ENCODE measurements at regions not wholly inside any gene's neighbourhood (a gene's known extent, or its start where the extent isn't known, plus 50 kb on each side); places are given as distances from the start of the nearest gene placed in this dataset.

DNA sequence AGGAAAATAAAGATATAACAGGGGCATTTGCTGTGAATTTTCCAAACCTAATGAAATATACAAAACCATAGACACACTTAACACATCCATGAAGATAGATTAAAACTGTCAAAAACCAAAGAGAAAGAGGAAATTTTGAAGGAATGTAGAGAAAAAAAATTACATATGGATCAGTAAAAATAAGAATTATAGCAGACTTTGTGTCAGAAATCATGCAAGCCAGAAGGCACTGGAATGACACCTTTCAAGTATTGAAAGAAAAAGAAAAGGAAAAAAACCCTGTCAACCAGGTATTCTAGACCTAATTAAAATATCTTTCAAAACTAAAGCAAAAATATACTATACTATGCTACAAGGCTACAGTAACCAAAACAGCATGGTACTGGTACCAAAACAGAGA lies 125.8 kb upstream of the PALMD start:
- H2AFZ ChIP-seq (ENCODE audit: low read length), result no peak overlapping the region
- no peaks in the 10 kb centered on the region for H3K79me2 ChIP-seq (ENCODE audit: insufficient read depth, low read length)
- H3K36me3 ChIP-seq (ENCODE audit: insufficient read depth, low read length), result no peaks in the 10 kb centered on the region
- no peaks in the 10 kb centered on the region for H3F3A ChIP-seq (ENCODE audit: low read depth)
- no peak overlapping the region for H3K4me3 ChIP-seq (ENCODE audit: low read length, poor library complexity, severe bottlenecking)
- H3K4me2 ChIP-seq (ENCODE audit: low read depth, low read length, poor library complexity, severe bottlenecking), result no peak overlapping the region
- no peaks in the 10 kb centered on the region for H3K4me1 ChIP-seq (ENCODE audit: insufficient read depth, low read length, poor library complexity, severe bottlenecking)
- no peak overlapping the region for H3K9ac ChIP-seq (ENCODE audit: low read depth, low read length, poor library complexity, severe bottlenecking)
- H3K9me2 ChIP-seq (replicated peaks; ENCODE audit: low read depth, low read length), result no peaks in the 10 kb centered on the region
- H3K9me3 ChIP-seq (ENCODE audit: insufficient read depth, low read depth, low read length), result no peaks in the 10 kb centered on the region; the same call in 1 of the 2 replicates
- no peaks in the 10 kb centered on the region for H4K20me1 ChIP-seq (ENCODE audit: insufficient read depth, low read length, poor library complexity, severe bottlenecking)
- TF ChIP-seq, protein P1, sequence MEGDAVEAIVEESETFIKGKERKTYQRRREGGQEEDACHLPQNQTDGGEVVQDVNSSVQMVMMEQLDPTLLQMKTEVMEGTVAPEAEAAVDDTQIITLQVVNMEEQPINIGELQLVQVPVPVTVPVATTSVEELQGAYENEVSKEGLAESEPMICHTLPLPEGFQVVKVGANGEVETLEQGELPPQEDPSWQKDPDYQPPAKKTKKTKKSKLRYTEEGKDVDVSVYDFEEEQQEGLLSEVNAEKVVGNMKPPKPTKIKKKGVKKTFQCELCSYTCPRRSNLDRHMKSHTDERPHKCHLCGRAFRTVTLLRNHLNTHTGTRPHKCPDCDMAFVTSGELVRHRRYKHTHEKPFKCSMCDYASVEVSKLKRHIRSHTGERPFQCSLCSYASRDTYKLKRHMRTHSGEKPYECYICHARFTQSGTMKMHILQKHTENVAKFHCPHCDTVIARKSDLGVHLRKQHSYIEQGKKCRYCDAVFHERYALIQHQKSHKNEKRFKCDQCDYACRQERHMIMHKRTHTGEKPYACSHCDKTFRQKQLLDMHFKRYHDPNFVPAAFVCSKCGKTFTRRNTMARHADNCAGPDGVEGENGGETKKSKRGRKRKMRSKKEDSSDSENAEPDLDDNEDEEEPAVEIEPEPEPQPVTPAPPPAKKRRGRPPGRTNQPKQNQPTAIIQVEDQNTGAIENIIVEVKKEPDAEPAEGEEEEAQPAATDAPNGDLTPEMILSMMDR (conservative IDR thresholded peaks at IDR 0.05; ENCODE audit: low read length), result no peak
- TF ChIP-seq EZH2phosphoT487 (IDR thresholded peaks at IDR 0.05; ENCODE audit: borderline replicate concordance), result no peak
- no peaks in the 10 kb centered on the region for H3K27me3 ChIP-seq (ENCODE audit: insufficient read depth, low read length, poor library complexity, severe bottlenecking)

DNA sequence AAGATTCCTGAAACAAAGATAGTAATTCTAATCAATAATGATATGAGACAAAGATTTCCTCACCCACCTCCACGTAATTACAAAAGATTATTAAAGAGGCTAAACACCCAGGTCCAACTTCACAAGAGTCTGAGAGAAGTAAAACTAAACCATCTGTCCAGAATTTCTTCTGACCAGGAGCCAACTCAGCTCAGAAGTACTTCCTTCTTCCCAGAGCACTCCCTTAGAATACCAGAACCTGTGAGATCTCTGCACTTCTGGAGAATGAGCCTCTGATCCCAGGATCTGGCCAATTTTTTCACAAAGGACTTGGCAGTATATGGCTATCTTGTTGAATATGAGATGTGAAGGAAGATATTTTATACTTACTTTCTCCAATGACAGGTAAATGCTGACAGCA lies 120.6 kb upstream of the PALMD start:
- TF ChIP-seq EZH2phosphoT487 (IDR thresholded peaks at IDR 0.05; ENCODE audit: borderline replicate concordance), result no peak
- TF ChIP-seq, protein P1 (conservative IDR thresholded peaks at IDR 0.05; ENCODE audit: low read length), result no peak
- Histone ChIP-seq H3K9me2 (replicated peaks; ENCODE audit: low read depth, low read length) (no peaks in the 10 kb centered on the region), H3K79me2 (ENCODE audit: insufficient read depth, low read length) (no peaks in the 10 kb centered on the region), H2AFZ (ENCODE audit: low read length) (peak overlapping the region; percentile 56), H3K4me2 (ENCODE audit: low read depth, low read length, poor library complexity, severe bottlenecking) (no peak overlapping the region), H3K9ac (ENCODE audit: low read depth, low read length, poor library complexity, severe bottlenecking) (no peak overlapping the region), H3K4me3 (ENCODE audit: low read length, poor library complexity, severe bottlenecking) (no peak overlapping the region), H4K20me1 (ENCODE audit: insufficient read depth, low read length, poor library complexity, severe bottlenecking) (no peaks in the 10 kb centered on the region), H3F3A (ENCODE audit: low read depth) (no peaks in the 10 kb centered on the region), H3K4me1 (ENCODE audit: insufficient read depth, low read length, poor library complexity, severe bottlenecking) (no peaks in the 10 kb centered on the region), H3K27me3 (ENCODE audit: insufficient read depth, low read length, poor library complexity, severe bottlenecking) (no peaks in the 10 kb centered on the region), H3K36me3 (ENCODE audit: insufficient read depth, low read length) (no peaks in the 10 kb centered on the region), H3K9me3 (ENCODE audit: insufficient read depth, low read depth, low read length) (no peaks in the 10 kb centered on the region; the same call in 1 of the 2 replicates)

DNA sequence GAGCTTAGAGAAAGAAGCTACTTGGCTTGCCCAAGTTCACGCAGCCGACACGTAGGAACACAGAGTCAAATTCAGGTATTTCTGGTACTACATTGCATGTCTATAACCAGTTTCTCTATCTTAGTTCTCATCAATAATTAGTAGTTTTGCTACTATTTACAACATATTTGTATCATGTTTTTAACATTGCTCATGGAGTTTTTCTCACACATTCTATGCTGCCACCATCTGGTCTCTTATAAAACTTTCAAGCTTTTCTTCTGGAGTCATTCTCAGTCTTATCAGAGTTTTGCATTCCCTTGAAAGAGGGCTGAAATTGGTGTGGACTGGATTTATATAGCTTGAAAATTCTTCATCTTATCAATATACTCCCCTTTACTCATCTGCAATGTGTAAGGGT lies 118.8 kb upstream of the PALMD start:
- H2AFZ ChIP-seq (ENCODE audit: low read length), result peak overlapping the region; percentile 56
- no peak overlapping the region for H3K4me3 ChIP-seq (ENCODE audit: low read length, poor library complexity, severe bottlenecking)
- H3K4me2 ChIP-seq (ENCODE audit: low read depth, low read length, poor library complexity, severe bottlenecking), result no peak overlapping the region
- H3K9me2 ChIP-seq (replicated peaks; ENCODE audit: low read depth, low read length), result no peaks in the 10 kb centered on the region
- H3K9me3 ChIP-seq (ENCODE audit: insufficient read depth, low read depth, low read length), result no peaks in the 10 kb centered on the region; the same call in 1 of the 2 replicates
- TF ChIP-seq EZH2phosphoT487 (IDR thresholded peaks at IDR 0.05; ENCODE audit: borderline replicate concordance), result no peak
- TF ChIP-seq, protein P1 (conservative IDR thresholded peaks at IDR 0.05; ENCODE audit: low read length), result peak; percentile 74
- no peaks in the 10 kb centered on the region for H3K4me1 ChIP-seq (ENCODE audit: insufficient read depth, low read length, poor library complexity, severe bottlenecking)
- no peaks in the 10 kb centered on the region for H3F3A ChIP-seq (ENCODE audit: low read depth)
- H4K20me1 ChIP-seq (ENCODE audit: insufficient read depth, low read length, poor library complexity, severe bottlenecking), result no peaks in the 10 kb centered on the region
- no peaks in the 10 kb centered on the region for H3K27me3 ChIP-seq (ENCODE audit: insufficient read depth, low read length, poor library complexity, severe bottlenecking)
- no peaks in the 10 kb centered on the region for H3K79me2 ChIP-seq (ENCODE audit: insufficient read depth, low read length)
- H3K36me3 ChIP-seq (ENCODE audit: insufficient read depth, low read length), result no peaks in the 10 kb centered on the region
- H3K9ac ChIP-seq (ENCODE audit: low read depth, low read length, poor library complexity, severe bottlenecking), result no peak overlapping the region
